Activated CD4-positive, alpha-beta T cell treated with anti-CD3 and anti-CD28 coated beads, Interleukin-2, amount 10 ng/mL, durations not matched to agents 7 days and 5 days (primary cell): ENCODE measurements at regions not wholly inside any gene's neighbourhood (a gene's known extent, or its start where the extent isn't known, plus 50 kb on each side); places are given as distances from the start of the nearest gene placed in this dataset.
"Not testable (repeated sequence)": the region's sequence is repeated elsewhere in the genome, so short reads cannot be mapped to it uniquely, and the experiment has no call there.

Experiments
- CTCF ChIA-PET: fragments of 350-600 bp; sonication (Branson Sonifier 250); formaldehyde crosslinking; loops from one replicate; lab custom pipeline; 2021; ENCODE audit warnings: antibody characterized with exemption; lab: Charles Lee
- POLR2A ChIA-PET: fragments of 350-600 bp; sonication (Branson Sonifier 250); formaldehyde crosslinking; loops from one replicate; lab custom pipeline; 2021; ENCODE audit warnings: antibody characterized with exemption; lab: Charles Lee
- DNase-seq: peaks from one replicate; pipeline ENCODE4 v3.0.0-alpha.2; 2020
- H3K27ac Mint-ChIP-seq: one replicate; pipeline ENCODE4 v1.8.0; 2021; ENCODE audit warnings: mild to moderate bottlenecking, moderate library complexity, mixed read lengths
- H3K27me3 Mint-ChIP-seq: one replicate; pipeline ENCODE4 v1.8.0; 2021; ENCODE audit warnings: mixed read lengths
- H3K36me3 Mint-ChIP-seq: one replicate; pipeline ENCODE4 v1.8.0; 2021; ENCODE audit warnings: low read depth, mixed read lengths
- H3K4me1 Mint-ChIP-seq: one replicate; pipeline ENCODE4 v1.8.0; 2021; ENCODE audit warnings: mixed read lengths
- H3K4me3 Mint-ChIP-seq: one replicate; pipeline ENCODE4 v1.8.0; 2021; ENCODE audit warnings: mild to moderate bottlenecking, moderate library complexity, mixed read lengths
- H3K9me3 Mint-ChIP-seq: one replicate; pipeline ENCODE4 v1.8.0; 2021; ENCODE audit warnings: mixed read lengths

DNA sequence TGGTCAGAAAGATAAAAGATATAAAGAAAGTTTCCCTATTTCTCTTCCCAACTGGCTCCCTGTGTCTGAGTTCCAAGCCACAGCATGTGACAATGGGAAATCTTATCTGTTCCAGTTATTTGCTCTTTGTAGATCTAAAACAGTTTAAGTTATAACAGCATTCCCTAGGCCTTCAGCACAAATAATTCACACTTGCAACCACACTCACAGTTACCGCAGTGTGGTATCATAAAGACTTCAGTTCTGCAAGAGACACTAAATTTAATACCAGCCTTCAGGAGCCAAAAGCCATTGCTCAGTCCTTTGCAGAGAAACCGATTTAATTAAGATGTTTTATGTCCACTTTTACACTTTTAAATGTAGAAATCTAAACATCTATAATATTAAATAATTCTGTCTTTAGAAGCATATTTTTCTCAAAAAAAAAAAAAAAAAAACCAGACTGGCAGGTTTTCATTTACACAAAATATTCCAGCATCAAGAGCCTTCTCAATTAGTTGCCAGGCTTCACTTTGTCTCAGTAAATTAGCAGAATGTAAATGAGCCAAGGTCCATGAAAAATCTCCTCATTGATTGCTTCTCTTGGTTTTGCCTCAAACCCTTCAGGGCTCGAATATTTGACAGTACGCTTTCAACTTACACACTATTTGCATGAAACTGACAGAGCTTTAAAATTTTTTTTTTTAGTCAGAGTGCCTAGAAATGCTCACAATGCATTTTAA, 300.0 kb upstream of the DDI1 start:
- H3K9me3 Mint-ChIP-seq: peaks cover 4% of the 10 kb centered on the region
- no peak overlapping the region for H3K27ac Mint-ChIP-seq
- H3K4me1 Mint-ChIP-seq: peaks cover 12% of the 10 kb centered on the region
- no peaks in the 10 kb centered on the region for H3K27me3 Mint-ChIP-seq
- no peaks in the 10 kb centered on the region for H3K36me3 Mint-ChIP-seq
- no peak overlapping the region for H3K4me3 Mint-ChIP-seq
- ChIA-PET CTCF (no interaction called here), POLR2A (no interaction called here)
- DNase-seq: no peak

GRCh38 chr11:103737037-103737622, 299.3 kb upstream of the DDI1 start:
- Mint-ChIP-seq H3K4me3 (no peak overlapping the region), H3K27ac (no peak overlapping the region), H3K27me3 (no peaks in the 10 kb centered on the region), H3K9me3 (peaks cover 4% of the 10 kb centered on the region), H3K4me1 (peaks cover 12% of the 10 kb centered on the region), H3K36me3 (no peaks in the 10 kb centered on the region)
- ChIA-PET CTCF (no interaction called here), POLR2A (no interaction called here)
- DNase-seq: no peak

DNA sequence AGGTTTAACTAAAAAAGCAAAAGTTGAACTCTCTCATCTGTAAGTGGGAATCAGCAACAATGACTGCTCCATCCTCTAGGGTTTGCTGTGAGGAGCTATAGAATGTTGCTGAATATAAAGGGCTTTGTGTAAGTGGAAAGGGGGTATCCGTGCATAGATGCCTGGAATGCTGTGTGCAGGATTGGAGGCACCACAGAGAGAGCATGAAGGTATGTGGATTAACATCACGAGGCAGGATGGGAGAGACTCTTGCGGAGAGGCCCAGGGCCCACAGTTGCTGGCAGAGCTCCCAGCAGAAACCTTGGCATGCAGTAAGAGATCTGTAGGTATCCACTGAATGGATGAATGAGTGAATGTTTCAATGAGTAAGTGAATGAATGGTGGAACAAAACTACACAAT, 298.7 kb upstream of the DDI1 start:
- H3K9me3 Mint-ChIP-seq: peaks cover 4% of the 10 kb centered on the region
- no peaks in the 10 kb centered on the region for H3K27me3 Mint-ChIP-seq
- ChIA-PET POLR2A (no interaction called here), CTCF (no interaction called here)
- no peak overlapping the region for H3K4me3 Mint-ChIP-seq
- H3K4me1 Mint-ChIP-seq: peaks cover 12% of the 10 kb centered on the region
- no peak for DNase-seq
- H3K27ac Mint-ChIP-seq: no peak overlapping the region
- H3K36me3 Mint-ChIP-seq: no peaks in the 10 kb centered on the region

DNA sequence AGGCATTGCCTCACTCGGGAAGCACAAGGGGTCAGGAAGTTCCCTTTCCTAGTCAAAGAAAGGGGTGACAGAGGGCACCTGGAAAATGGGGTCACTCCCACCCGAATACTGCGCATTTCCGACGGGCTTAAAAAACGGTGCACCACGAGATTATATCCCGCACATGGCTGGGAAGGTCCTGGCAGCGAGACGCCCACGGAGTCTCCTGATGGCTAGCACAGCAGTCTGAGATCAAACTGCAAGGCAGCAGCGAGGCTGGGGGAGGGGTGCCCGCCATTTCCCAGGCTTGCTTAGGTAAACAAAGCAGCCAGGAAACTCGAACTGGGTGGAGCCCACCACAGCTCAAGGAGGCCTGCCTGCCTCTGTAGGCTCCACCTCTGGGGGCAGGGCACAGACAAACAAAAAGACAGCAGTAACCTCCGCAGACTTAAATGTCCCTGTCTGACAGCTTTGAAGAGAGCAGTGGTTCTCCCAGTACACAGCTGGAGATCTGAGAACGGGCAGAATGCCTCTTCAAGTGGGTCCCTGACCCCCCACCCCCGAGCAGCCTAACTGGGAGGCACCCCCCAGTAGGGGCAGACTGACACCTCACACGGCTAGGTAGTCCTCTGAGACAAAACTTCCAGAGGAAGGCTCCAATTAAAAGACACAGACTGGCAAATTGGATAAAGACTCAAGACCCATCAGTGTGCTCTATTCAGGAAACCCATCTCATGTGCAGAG, 297.2 kb upstream of the DDI1 start:
- peak; percentile 14 for DNase-seq
- POLR2A ChIA-PET: not testable (repeated sequence)

DNA sequence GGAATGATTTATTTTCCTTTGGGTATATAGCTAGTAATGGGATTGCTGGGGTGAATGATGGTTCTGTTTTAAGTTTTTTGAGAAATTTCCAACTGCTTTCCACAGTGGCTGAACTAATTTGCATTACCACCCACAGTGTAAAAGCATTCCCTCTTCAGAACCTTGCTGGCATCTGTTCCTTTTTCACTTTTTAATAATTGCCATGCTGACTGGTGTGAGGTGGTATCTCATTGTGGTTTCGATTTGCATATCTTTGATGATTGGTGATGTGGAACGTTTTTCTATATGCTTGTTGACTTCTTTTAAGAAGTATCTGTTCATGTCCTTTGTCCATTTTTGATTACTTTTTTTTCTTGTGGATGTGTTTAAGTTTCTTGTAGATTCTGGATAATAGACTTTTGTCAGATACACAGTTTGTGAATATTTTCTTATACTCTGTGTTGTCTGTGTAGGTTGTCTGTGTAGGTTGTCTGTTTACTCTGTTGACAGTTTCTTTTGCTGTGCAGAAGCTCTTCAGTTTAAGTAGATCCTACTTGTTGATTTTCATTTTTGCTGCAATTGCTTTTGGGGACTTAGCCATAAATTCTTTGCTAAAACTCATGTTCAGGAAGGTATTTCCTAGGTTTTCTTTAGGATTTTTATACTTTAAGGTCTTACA, 291.8 kb upstream of the DDI1 start:
- DNase-seq: no peak
- Mint-ChIP-seq H3K36me3 (no peaks in the 10 kb centered on the region), H3K9me3 (peaks cover 9% of the 10 kb centered on the region), H3K27me3 (no peaks in the 10 kb centered on the region), H3K27ac (no peak overlapping the region), H3K4me3 (no peak overlapping the region), H3K4me1 (peaks cover 4% of the 10 kb centered on the region)
- CTCF ChIA-PET: no interaction called here
- POLR2A ChIA-PET: no interaction called here

More for the DNA sequence above, 297.2 kb upstream of the DDI1 start:
- Mint-ChIP-seq H3K4me3 (peak overlapping the region; percentile 34), H3K27ac (peak overlapping the region; percentile 86), H3K4me1 (peaks cover 12% of the 10 kb centered on the region)
- H3K27me3 Mint-ChIP-seq, H3K36me3 Mint-ChIP-seq, CTCF ChIA-PET, H3K9me3 Mint-ChIP-seq: not testable (repeated sequence)

- CTCF ChIA-PET: no interaction called here
- Mint-ChIP-seq H3K36me3 (no peaks in the 10 kb centered on the region), H3K4me3 (no peak overlapping the region), H3K4me1 (no peaks in the 10 kb centered on the region), H3K9me3 (peaks cover 6% of the 10 kb centered on the region), H3K27ac (no peak overlapping the region), H3K27me3 (no peaks in the 10 kb centered on the region)
- POLR2A ChIA-PET: no interaction called here
- DNase-seq: no peak
These were observed 287.3 kb upstream of the DDI1 start for GRCh38 chr11:103749158-103749557.

- peaks cover 3% of the 10 kb centered on the region for H3K9me3 Mint-ChIP-seq
- ChIA-PET POLR2A (no interaction called here), CTCF (no interaction called here)
- H3K27me3 Mint-ChIP-seq: no peaks in the 10 kb centered on the region
- no peak overlapping the region for H3K4me3 Mint-ChIP-seq
- DNase-seq: no peak
- no peaks in the 10 kb centered on the region for H3K4me1 Mint-ChIP-seq
- no peak overlapping the region for H3K27ac Mint-ChIP-seq
- no peaks in the 10 kb centered on the region for H3K36me3 Mint-ChIP-seq
These were observed 267.6 kb upstream of the DDI1 start for GRCh38 chr11:103768816-103769215.

DNA sequence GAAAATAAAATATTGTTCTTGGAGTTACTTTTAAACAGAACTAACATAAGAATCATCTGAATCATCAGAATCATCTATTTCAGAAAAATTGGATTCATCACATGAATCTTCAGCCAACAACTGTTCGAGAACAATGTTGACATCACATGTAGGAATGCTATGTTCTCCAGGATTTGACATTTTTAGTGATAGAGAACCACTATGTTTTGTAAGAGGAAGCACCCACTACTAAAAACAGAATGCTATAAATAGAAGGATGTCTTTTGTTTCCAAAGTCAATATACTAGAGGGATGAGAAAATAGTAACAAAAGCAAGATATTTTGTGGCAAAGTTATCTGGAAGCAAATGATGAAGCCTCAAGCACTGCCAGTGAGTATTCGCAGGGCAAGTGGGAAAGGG, 263.4 kb upstream of the DDI1 start:
- no peak overlapping the region for H3K4me3 Mint-ChIP-seq
- POLR2A ChIA-PET: no interaction called here
- DNase-seq: no peak
- H3K9me3 Mint-ChIP-seq: no peaks in the 10 kb centered on the region
- CTCF ChIA-PET: interaction anchor here (0.6 kb wide), 1 partner anchor 1715 kb away, joined by 3 read pairs; no protein-coding TSS in a partner anchor
- no peaks in the 10 kb centered on the region for H3K4me1 Mint-ChIP-seq
- no peak overlapping the region for H3K27ac Mint-ChIP-seq
- no peaks in the 10 kb centered on the region for H3K27me3 Mint-ChIP-seq
- H3K36me3 Mint-ChIP-seq: no peaks in the 10 kb centered on the region

- POLR2A ChIA-PET: no interaction called here
These were observed 262.9 kb upstream of the DDI1 start for GRCh38 chr11:103773537-103773936.

DNA sequence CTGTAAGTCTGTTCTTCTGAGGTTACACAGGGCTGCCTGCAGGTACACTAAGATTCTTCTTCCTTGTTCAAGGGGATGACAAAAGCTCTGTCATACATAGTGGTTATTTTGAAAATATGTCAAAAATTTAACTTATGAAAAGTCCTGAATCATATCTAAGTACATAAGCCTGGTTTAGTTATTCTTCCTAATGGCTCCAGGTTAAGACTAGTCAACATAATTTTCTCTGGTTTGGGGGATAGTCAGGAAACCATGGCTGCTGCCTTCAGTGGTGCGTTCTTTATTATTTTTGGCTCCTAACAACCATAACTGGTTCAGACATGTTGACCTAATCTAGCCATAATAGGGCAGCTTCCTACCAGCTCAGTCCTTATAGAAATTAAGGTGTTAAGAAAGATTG, 257.4 kb upstream of the DDI1 start:
- CTCF ChIA-PET: no interaction called here
- no peaks in the 10 kb centered on the region for H3K9me3 Mint-ChIP-seq
- H3K27me3 Mint-ChIP-seq: no peaks in the 10 kb centered on the region
- H3K4me3 Mint-ChIP-seq: no peak overlapping the region
- POLR2A ChIA-PET: no interaction called here
- H3K36me3 Mint-ChIP-seq: no peaks in the 10 kb centered on the region
- H3K4me1 Mint-ChIP-seq: no peaks in the 10 kb centered on the region
- no peak overlapping the region for H3K27ac Mint-ChIP-seq
- no peak for DNase-seq

More at GRCh38 chr11:103773537-103773936, 262.9 kb upstream of the DDI1 start:
- no peaks in the 10 kb centered on the region for H3K4me1 Mint-ChIP-seq
- no peaks in the 10 kb centered on the region for H3K27me3 Mint-ChIP-seq
- no peaks in the 10 kb centered on the region for H3K36me3 Mint-ChIP-seq
- H3K27ac Mint-ChIP-seq: no peak overlapping the region
- no peak overlapping the region for H3K4me3 Mint-ChIP-seq
- CTCF ChIA-PET: no interaction called here
- no peak for DNase-seq
- no peaks in the 10 kb centered on the region for H3K9me3 Mint-ChIP-seq

DNA sequence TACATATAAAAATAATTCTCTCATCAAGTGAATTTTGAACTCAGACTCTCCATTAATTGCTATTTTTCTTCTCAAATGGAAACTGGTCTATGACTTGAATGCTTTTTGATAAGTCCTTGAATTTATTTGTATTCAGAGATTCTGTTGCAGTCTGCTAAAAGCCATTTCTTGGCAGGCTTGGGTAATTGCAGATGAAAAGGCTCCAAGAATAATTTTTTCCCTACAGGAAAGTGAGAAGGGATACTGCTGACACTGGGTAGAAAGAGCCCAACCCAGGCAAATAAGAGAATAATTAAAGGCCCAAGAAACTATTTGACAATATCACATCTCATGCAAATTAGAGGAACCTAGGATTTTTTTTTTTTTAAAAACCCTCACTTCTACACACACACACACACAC, 246.5 kb upstream of the DDI1 start:
- Mint-ChIP-seq H3K36me3 (no peaks in the 10 kb centered on the region), H3K27ac (no peak overlapping the region), H3K4me3 (no peak overlapping the region), H3K4me1 (no peaks in the 10 kb centered on the region), H3K27me3 (no peaks in the 10 kb centered on the region), H3K9me3 (peaks cover 2% of the 10 kb centered on the region)
- POLR2A ChIA-PET: no interaction called here
- no peak for DNase-seq
- CTCF ChIA-PET: no interaction called here

DNA sequence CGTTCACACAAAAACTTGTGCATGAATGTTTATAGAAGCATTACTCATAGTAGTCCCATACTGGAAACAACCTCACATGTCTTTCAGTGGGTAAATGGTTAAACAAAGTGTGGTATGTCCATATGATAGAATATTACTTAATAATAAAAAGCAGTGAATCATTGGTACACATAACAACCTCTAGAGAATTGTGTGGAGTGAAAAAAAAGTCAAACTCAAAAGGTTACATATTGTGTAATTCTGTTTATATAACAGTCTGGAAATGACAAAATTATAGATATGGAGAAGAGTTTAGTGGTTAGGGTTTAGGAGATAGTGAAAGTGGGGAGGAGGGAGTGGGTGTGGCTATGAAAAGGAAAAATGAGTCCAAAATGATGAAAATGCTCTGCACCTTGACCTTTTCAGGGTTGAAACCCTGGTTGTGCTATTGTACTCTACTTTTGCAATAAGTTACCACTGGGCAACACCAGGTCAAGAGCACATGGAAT, 243.4 kb upstream of the DDI1 start:
- Mint-ChIP-seq H3K27ac (no peak overlapping the region), H3K36me3 (no peaks in the 10 kb centered on the region), H3K27me3 (no peaks in the 10 kb centered on the region), H3K4me3 (no peak overlapping the region), H3K4me1 (no peaks in the 10 kb centered on the region), H3K9me3 (peaks cover 2% of the 10 kb centered on the region)
- ChIA-PET POLR2A (no interaction called here), CTCF (no interaction called here)
- DNase-seq: no peak

DNA sequence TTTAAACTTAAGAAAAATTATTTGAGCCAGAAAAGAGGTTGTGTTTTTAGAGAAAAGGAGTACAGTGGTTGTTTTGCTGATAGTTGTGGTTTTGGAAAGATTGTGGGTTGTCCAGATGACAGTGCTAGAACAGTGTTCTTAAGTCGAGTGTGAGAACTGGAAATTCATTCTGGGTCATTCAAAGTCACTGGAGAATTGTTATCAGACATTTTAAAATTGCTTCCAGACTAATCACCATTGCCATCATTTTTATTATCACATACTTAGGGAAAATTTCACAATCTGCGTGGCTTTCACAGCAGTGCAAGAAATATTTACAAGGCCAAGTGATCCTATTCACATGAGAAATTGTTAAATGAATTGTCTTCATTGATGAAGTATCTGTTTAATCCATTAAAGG, 242.2 kb upstream of the DDI1 start:
- POLR2A ChIA-PET: no interaction called here

More for the DNA sequence above, 242.2 kb upstream of the DDI1 start:
- Mint-ChIP-seq H3K36me3 (no peaks in the 10 kb centered on the region), H3K4me1 (no peaks in the 10 kb centered on the region), H3K4me3 (no peak overlapping the region), H3K27ac (no peak overlapping the region), H3K27me3 (no peaks in the 10 kb centered on the region), H3K9me3 (peaks cover 2% of the 10 kb centered on the region)
- no peak for DNase-seq
- CTCF ChIA-PET: no interaction called here
